ENCODE measurements at regions not wholly inside any gene's neighbourhood (a gene's known extent, or its start where the extent isn't known, plus 50 kb on each side); places are given as distances from the start of the nearest gene placed in this dataset.

DNA sequence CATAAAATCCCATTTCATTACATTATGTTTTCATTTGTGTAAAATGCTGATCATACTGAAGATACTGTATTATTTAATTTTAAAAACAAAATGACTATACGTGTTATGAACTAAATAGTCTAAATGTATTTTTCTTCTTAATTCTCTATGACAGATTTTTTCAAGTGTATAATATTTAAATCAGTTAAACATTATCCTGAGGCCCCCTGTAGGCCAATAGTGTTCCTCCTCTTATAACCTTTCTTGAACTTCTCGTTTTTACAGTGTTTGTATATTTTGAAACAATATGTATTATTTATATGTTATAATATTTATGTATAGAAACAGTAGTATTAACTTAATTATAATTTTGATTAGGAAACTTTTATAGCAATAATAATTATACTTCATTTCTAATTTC is 151.1 kb upstream of the CHORDC1 start:
- TF ChIP-seq, protein P1, sequence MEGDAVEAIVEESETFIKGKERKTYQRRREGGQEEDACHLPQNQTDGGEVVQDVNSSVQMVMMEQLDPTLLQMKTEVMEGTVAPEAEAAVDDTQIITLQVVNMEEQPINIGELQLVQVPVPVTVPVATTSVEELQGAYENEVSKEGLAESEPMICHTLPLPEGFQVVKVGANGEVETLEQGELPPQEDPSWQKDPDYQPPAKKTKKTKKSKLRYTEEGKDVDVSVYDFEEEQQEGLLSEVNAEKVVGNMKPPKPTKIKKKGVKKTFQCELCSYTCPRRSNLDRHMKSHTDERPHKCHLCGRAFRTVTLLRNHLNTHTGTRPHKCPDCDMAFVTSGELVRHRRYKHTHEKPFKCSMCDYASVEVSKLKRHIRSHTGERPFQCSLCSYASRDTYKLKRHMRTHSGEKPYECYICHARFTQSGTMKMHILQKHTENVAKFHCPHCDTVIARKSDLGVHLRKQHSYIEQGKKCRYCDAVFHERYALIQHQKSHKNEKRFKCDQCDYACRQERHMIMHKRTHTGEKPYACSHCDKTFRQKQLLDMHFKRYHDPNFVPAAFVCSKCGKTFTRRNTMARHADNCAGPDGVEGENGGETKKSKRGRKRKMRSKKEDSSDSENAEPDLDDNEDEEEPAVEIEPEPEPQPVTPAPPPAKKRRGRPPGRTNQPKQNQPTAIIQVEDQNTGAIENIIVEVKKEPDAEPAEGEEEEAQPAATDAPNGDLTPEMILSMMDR (conservative IDR thresholded peaks at IDR 0.05; ENCODE audit: low read depth, low read length), result no peak
- H3K4me3 ChIP-seq (ENCODE audit: low read depth, low read length), result no peak overlapping the region
- no peak for DNase-seq (ENCODE audit: low read depth)

DNA sequence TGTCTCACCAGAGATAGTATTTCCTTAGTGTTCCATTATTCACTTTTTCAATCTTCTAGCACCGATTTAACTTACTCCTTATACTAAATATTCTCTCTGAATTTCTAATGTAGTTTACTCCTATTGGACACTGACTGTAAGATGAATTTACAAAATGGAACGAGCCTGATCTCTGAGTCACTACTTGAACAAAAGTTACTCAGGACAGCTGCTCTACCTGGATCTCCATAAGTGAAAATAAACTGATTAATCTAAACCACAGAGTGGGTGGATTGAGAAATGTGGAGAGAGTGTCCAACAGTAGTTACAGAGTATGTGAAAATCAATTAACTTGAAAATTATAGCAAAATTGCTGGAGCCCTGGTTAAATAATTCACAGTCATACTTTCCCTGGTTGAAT is 141.7 kb upstream of the CHORDC1 start:
- no peak for DNase-seq (ENCODE audit: low read depth)
- H3K4me3 ChIP-seq (ENCODE audit: low read depth, low read length), result no peak overlapping the region
- TF ChIP-seq, protein P1 (conservative IDR thresholded peaks at IDR 0.05; ENCODE audit: low read depth, low read length), result no peak

DNA sequence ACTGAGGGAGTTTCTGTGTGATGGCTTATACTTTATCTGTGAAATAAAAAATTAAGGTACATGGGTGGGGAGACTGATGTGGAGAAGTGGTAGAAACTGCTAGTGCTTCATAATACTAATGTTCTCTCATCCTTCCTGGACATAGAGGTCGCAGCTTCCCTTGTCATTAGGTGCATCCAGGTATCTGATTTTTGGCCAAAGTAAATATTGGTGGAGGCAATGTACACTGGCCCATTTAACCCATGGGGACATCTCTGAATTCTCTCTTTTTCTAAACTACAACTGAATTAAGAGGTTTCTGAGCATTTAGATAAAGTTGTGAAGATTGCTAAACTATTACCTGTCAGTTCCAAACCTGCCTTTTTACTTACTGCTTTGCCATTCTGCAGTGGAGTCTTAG is 140.9 kb upstream of the CHORDC1 start:
- H3K4me3 ChIP-seq (ENCODE audit: low read depth, low read length), result no peak overlapping the region
- no peak for DNase-seq (ENCODE audit: low read depth)
- TF ChIP-seq, protein P1 (conservative IDR thresholded peaks at IDR 0.05; ENCODE audit: low read depth, low read length), result no peak

DNA sequence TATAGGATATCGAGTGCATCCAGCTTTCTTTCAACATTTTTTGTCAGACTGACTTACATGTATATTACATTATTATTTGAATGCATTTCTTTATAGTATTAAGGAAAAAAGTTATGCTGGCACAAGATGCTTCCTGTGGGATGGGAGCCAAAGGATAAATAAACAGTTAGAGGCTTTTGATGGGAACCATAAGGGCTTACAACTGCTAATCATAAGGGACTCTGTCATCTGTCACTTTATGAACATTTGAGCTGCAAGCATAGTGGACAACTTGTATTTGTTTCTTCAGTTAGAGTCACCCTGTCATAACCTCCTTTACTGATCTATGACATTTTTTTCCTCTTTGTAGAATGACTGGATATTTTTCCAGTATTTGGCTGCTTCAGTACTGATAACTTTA is 132.4 kb upstream of the CHORDC1 start:
- no peak for DNase-seq (ENCODE audit: low read depth)
- H3K4me3 ChIP-seq (ENCODE audit: low read depth, low read length), result no peak overlapping the region
- TF ChIP-seq, protein P1 (conservative IDR thresholded peaks at IDR 0.05; ENCODE audit: low read depth, low read length), result no peak

DNA sequence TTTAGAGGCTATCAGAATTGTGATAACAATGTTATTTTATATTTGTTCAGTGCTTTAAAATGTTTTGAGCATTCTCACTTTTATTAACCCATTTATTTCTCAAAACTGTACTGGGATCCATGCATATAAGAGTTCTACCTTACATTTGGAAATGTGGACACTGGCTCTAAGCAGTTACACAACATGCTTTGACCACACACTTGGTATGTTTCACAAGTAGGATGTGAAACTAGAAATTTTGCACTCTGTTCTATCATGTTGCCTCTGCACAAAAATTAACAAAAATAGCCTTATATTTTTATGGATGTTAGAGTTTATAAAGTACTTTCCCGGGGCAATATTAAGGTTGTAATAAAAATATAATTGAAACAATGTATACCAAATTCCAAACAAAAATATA is 126.9 kb upstream of the CHORDC1 start:
- TF ChIP-seq, protein P1 (conservative IDR thresholded peaks at IDR 0.05; ENCODE audit: low read depth, low read length), result no peak
- DNase-seq (ENCODE audit: low read depth), result no peak
- H3K4me3 ChIP-seq (ENCODE audit: low read depth, low read length), result no peak overlapping the region

DNA sequence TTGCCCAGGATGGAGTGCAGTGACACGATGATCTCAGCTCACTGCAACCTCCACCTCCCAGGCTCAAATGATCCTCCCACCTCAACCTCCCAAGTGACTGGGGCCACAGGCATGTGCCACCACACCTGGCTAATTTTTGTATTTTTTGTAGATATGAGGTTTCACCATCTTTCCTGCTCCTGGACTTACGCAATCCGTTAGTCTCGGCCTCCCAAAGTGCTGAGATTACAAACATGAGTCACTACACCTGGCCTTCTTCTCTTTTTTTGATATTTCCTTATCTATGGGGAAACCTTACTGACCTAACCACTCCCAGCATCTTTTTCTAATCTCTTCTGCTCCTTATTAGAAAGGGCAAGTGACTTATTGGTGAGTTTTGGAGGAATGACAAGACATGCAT is 121.7 kb upstream of the CHORDC1 start:
- DNase-seq (ENCODE audit: low read depth), result no peak
- TF ChIP-seq, protein P1 (conservative IDR thresholded peaks at IDR 0.05; ENCODE audit: low read depth, low read length), result no peak

DNA sequence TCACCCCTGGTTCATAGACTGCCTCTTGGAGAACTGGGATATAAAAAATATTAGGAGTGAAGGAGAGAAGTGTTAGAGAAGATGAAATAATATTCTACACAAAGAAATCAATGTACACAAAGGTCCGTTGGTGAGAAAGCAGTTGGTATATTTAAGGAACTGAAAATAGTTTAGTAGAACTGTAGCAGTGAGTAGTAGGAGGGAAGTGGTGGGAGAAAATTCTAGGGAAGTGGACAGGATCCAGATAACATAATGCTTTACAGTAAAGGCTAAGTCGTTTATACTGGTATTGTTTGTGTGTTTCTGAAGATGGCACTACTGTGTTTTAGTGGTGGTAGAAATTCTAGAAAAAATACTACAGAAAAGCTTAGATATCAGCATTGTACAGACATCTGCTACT is 120.8 kb upstream of the CHORDC1 start:
- TF ChIP-seq, protein P1 (conservative IDR thresholded peaks at IDR 0.05; ENCODE audit: low read depth, low read length), result no peak
- no peak overlapping the region for H3K4me3 ChIP-seq (ENCODE audit: low read depth, low read length)
- no peak for DNase-seq (ENCODE audit: low read depth)

More for the DNA sequence above, 121.7 kb upstream of the CHORDC1 start:
- H3K4me3 ChIP-seq (ENCODE audit: low read depth, low read length), result no peak overlapping the region
